Upper lobe of left lung (tissue), 4 donors: ENCODE measurements at regions not wholly inside any gene's neighbourhood (a gene's known extent, or its start where the extent isn't known, plus 50 kb on each side); places are given as distances from the start of the nearest gene placed in this dataset.

ENCODE experiments used
- POLR2A ChIP-seq, 4 donors: fragments of 450-650 bp; IDR thresholded peaks; one replicate each; pipeline ENCODE4 v1.5.1; 2016 to 2017; ENCODE audit warnings: antibody characterized with exemption in 4 of 4, mild to moderate bottlenecking in 2 of 4
- POLR2AphosphoS5 ChIP-seq, 2 donors: sonication (generic); formaldehyde crosslinking; IDR thresholded peaks; one replicate each; pipeline ENCODE4 v1.5.1; 2017; ENCODE audit warnings: antibody characterized with exemption in 2 of 2
- TF ChIP-seq, protein P1 (sequence below), 6 experiments: fragments of 450-650 bp in 4 of 6; fragments of 200-600 bp in 2 of 6; sonication (generic) in 2 of 6; IDR thresholded peaks; one replicate each; pipeline ENCODE4 v1.5.1; 2016 to 2019; ENCODE audit warnings: antibody characterized with exemption in 6 of 6

DNA sequence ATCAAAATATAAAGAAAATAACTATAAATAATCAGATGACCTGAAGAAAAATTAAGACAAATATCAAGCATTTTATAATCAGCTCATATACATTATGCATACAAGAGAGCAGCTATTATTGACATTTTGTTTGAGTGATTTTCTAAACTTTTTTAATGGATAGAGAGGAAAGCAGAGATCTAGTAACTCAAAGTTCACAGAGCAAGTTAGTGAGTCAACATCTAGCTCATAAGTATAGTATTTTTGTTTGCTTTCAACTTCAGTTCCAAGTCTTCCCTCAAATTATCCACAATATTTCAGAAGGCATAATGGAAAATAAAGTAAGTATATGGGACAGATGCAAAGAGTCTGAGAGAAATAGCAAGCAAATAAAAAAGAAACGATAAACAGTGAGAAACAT lies 470.1 kb upstream of the ALCAM start:
- TF ChIP-seq, protein P1, sequence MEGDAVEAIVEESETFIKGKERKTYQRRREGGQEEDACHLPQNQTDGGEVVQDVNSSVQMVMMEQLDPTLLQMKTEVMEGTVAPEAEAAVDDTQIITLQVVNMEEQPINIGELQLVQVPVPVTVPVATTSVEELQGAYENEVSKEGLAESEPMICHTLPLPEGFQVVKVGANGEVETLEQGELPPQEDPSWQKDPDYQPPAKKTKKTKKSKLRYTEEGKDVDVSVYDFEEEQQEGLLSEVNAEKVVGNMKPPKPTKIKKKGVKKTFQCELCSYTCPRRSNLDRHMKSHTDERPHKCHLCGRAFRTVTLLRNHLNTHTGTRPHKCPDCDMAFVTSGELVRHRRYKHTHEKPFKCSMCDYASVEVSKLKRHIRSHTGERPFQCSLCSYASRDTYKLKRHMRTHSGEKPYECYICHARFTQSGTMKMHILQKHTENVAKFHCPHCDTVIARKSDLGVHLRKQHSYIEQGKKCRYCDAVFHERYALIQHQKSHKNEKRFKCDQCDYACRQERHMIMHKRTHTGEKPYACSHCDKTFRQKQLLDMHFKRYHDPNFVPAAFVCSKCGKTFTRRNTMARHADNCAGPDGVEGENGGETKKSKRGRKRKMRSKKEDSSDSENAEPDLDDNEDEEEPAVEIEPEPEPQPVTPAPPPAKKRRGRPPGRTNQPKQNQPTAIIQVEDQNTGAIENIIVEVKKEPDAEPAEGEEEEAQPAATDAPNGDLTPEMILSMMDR (IDR thresholded peaks at IDR 0.05) = no peak
- TF ChIP-seq POLR2AphosphoS5 (IDR thresholded peaks at IDR 0.05) (no peak), POLR2A (IDR thresholded peaks at IDR 0.05) (no peak)
